ENCODE measurements at regions not wholly inside any gene's neighbourhood (a gene's known extent, or its start where the extent isn't known, plus 50 kb on each side); places are given as distances from the start of the nearest gene placed in this dataset.

DNA sequence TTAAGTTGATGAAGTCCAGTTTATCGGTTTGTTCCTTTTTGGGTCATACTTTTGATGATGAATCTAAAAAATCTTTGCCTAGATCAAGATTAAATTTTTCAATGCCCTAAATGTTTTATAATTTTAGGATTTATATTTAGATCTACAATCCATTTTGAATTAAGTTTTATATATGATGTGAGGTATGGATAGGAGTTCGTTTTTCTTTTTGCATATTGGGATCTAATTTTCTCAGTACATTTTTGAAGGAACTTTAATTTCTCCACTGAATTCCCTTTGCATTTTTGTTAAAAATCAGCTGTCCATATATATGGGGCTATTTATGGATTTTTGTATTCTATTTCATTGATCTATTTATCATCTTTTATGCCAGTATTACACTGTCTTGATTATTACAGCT, 125.5 kb upstream of the HS3ST2 start:
- TF ChIP-seq POLR2A (IDR thresholded peaks at IDR 0.05), result no peak
- TF ChIP-seq POLR2AphosphoS5 (IDR thresholded peaks at IDR 0.05), result no peak
- TF ChIP-seq, protein P1, sequence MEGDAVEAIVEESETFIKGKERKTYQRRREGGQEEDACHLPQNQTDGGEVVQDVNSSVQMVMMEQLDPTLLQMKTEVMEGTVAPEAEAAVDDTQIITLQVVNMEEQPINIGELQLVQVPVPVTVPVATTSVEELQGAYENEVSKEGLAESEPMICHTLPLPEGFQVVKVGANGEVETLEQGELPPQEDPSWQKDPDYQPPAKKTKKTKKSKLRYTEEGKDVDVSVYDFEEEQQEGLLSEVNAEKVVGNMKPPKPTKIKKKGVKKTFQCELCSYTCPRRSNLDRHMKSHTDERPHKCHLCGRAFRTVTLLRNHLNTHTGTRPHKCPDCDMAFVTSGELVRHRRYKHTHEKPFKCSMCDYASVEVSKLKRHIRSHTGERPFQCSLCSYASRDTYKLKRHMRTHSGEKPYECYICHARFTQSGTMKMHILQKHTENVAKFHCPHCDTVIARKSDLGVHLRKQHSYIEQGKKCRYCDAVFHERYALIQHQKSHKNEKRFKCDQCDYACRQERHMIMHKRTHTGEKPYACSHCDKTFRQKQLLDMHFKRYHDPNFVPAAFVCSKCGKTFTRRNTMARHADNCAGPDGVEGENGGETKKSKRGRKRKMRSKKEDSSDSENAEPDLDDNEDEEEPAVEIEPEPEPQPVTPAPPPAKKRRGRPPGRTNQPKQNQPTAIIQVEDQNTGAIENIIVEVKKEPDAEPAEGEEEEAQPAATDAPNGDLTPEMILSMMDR (IDR thresholded peaks at IDR 0.05), result no peak
